GM04504 (cell line): ENCODE measurements at regions not wholly inside any gene's neighbourhood (a gene's known extent, or its start where the extent isn't known, plus 50 kb on each side); places are given as distances from the start of the nearest gene placed in this dataset.

ENCODE experiments used
- DNase-seq: peaks from one replicate; pipeline ENCODE4 v3.0.0-alpha.2; 2012; ENCODE audit warnings: low read depth

GRCh38 chr6:11358904-11359830, 126.7 kb upstream of the NEDD9 start:
- DNase-seq = no peak

DNA sequence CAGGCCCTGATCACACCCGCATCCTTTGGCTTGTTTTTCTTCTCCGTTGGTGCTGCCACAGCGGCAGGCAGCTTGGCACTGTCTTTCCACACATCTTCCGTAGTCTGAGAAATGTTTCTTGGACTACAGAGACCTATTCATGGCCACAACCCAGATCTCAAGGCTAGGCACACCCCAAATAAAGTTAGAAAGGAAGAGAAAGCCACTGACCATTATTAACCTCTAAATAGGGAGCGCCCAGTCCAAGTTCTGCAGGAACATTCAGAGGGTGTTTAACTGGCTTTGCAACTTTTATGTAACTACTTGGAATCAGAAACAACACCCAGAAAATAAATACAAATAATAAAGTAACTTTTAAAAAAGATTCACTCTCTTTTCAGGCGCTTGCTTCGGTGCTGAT, 124.8 kb upstream of the NEDD9 start:
- DNase-seq = no peak

DNA sequence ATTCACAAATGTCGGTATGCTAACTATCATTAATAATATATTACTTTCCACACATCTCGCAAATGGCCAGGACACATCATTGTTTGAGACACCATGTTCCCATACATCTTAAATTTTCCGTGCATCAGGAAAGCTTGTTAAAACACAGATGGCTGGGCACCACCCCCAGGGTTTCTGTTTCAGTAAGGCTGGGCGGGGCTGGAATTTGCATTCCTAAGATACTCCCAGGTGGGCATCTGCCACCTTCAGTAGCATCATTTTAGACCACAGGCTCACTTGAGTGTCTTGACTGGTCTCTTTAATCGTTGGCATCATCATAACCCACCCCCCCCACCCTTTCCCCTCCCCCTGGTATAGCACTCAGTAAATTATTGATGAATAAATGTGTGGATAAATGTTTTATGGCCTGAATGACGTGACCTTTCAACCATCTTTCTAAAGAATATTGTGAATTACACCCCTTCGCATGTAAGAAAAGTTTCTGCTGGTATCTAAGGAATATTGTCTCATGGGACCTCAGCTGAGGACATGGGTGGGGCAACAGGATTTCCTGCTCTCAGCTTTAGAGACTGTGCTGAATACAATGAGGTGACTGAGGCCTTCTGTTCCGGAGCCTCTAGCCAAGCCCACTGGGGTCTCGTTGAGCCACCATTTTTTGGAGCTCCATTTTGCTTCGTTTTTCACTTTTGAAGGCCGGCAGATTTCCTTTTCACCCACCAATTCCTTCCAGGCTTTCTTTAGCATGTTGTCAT, 124.1 kb upstream of the NEDD9 start:
- no peak for DNase-seq

DNA sequence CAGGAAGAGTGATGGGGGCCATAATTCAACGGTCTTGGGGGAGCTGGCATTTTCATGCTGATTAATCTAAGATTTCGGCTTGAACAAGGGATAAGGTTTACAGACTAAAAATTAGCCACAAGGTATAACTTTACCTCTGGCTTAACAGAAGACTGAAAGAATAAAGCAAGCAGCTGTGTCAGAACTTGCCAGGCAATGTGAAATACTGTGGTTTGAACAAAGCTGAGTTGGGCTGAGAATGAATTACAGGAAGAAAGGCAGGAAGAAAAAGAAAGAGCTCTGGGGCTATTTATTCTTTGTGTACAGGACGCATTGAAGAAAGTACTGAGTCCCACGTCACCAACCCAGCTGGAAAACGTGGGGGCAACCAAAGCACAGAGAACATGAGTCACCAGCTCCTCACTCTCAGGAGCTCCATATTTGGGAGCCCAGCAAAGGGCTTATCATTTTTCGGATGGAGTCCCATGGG, 121.5 kb upstream of the NEDD9 start:
- no peak for DNase-seq

GRCh38 chr6:11350294-11350693, 117.8 kb upstream of the NEDD9 start:
- DNase-seq = no peak

DNA sequence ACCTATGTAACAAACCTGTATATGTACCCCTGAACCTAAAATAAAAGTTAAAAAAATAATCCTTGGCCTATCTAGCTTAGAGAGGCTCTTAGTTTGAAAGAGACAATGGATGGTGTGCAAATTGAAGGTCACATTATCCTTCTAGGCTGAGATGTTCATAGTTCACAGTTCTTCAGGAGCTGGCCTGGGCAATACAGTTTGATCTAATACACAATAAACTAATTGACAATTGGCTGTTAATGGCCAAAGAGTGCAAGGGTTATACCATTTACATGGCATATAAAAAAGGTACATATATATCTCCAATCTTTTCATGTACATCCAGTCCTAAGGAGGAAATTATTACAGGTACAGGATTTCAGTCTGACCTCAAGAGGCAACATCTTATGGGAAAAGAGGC, 117.4 kb upstream of the NEDD9 start:
- no peak for DNase-seq

- no peak for DNase-seq
Measured at GRCh38 chr6:11346516-11346915, 114.0 kb upstream of the NEDD9 start.

GRCh38 chr6:11345536-11345935, 113.1 kb upstream of the NEDD9 start:
- no peak for DNase-seq

- no peak for DNase-seq
Measured at GRCh38 chr6:11343963-11344723, 111.7 kb upstream of the NEDD9 start.

- no peak for DNase-seq
Measured at GRCh38 chr6:11341867-11342266, 109.4 kb upstream of the NEDD9 start.

DNA sequence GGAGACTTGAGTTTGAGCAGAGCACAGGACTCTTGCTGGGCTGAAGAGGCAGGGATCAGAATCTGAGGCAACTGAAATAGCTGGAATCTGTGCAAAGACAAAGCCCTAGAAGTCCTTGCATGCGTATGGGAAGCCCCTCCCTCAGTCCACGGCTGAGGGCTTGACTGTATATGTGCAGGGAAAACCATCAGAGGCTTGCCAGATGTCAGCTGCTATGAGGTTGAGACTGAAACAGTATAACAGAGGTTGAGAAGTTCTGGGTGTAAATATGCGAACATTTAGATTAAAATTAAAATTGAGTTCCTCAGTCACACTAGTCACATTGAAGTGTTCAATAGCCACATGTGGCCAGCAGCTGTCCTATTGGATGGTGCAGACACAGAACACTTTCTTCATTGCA, 108.8 kb upstream of the NEDD9 start:
- DNase-seq = no peak

- DNase-seq = no peak
Measured at GRCh38 chr6:11339380-11339779, 106.9 kb upstream of the NEDD9 start.

- no peak for DNase-seq
Measured at GRCh38 chr6:11337306-11337705, 104.8 kb upstream of the NEDD9 start.

GRCh38 chr6:11335826-11336225, 103.4 kb upstream of the NEDD9 start:
- DNase-seq = no peak

DNA sequence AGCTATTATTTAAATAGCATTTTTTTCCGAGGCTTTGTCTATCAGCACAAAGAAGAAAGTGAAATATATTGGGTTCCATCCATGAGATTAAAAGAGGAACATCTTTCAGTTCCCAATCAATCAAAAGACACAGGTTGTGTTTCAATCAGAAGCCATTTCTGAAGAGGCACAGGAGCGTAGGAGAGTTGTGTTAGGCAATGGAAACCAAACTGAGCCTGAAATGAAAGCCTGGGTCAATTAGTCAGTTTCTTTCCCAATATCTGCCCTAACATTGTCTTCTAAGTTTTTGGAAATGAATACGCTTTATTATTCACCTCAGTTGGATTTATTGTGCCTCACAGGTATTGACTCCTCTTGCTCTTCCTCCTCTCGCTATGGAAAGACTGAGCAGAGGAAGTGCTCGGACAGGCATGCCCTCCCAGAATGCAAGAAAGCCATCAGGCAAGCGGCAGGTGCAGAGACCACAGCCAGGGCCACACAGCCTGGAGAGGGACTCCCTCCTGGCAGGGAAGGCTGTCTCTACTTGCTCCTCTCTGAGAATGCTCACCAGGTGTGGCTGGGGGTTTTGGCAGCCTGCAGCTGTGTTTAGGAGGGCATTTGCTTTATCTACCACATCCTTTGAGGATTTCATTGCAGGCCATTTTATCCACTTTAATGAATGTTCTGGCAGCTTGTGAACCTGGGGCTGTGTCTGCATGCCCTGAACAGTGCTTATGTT, 100.8 kb upstream of the NEDD9 start:
- DNase-seq = no peak

DNA sequence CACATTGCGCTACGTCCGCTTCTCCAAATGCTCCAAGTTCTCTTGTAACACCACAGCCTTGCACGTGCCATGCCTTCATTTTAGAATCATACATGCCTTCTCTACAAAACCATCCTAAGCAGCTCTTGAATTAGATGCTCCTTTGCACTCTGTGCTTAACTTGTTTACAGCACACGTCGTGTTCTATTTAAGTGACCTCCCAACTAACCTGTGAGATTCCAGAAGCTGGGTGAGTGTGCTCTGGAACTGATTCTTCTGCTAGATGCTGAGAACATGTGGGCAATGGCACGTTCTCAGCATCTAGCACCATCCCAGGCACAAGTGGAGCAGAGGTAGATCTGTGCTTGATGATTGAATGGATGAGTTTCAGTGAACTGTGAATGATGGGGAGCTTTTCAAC, 100.0 kb upstream of the NEDD9 start:
- no peak for DNase-seq

DNA sequence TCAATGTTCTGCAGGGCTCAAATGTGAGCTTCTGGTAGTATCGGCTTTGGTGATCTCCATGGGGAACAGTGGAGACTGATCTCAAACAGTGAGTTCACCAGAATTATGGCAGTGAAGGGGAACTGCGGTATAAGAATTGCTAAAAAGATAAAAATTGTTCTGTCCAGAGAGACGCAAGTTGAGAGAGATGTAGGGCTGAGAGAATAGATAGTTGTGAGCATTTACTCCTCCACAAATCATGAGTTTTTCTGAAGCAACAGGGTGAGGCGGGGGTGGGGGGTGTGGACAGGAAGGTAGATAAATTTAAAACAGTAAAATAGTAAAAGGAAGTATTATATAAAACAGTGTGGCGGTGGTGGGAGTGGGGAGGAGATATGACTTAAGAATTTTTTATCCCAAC, 98.6 kb upstream of the NEDD9 start:
- DNase-seq = no peak

DNA sequence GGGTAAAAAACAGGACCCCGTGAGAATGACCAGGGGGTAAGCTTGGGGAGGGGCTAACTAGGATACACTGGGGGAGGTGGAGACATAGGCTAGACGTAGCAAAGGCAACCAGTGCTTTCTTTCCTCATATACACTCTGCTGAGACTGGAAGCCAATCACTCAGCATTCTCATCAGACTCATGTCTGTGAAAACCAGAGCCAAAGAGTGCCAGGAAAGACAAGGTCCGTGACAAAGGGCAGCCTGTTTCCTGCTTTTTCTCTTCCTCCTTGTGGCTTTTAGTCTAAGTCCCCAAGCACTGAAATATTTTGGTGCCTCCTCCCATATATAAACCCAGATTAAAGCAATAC, 97.9 kb upstream of the NEDD9 start:
- no peak for DNase-seq

DNA sequence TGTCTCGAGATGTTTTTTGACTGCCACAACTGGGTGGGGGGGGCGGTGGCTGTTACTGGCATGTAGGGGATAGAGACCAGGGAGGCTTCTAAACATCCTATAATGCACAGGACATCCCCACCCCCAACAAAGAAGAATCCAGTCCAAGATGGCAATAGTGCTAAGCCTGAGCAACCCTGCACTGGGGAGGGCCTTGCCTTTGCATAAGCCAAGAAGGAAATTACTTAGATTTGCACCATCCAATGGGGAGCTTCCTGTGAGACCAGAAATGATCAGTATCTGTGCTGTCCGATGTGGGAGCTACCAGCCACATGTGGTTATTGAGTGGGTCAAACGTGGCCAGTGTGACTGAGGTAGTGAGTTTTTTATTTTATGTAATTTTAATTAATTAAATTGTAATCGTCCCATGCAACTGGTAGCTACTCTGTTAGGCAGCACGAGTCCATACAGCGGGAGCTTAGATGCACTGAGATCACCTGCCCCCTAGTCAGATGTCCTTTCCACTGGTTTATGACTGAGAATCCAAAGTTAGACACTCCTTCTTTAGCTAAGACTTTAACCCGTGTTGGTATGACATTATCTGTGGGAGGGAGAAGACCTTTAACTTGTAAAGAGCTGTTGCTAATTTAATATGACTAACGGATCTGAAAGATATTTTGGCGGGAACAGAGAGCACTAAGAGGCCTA, 97.4 kb upstream of the NEDD9 start:
- DNase-seq = no peak

GRCh38 chr6:11328613-11329247, 96.3 kb upstream of the NEDD9 start:
- DNase-seq = peak; percentile 78

- DNase-seq = no peak
Measured at GRCh38 chr6:11327961-11328360, 95.5 kb upstream of the NEDD9 start.
